DOHH2 (cell line): ENCODE measurements at regions not wholly inside any gene's neighbourhood (a gene's known extent, or its start where the extent isn't known, plus 50 kb on each side); places are given as distances from the start of the nearest gene placed in this dataset.

Source experiments
- EZH2phosphoT487 ChIP-seq: fragments of 200-600 bp; sonication (generic); IDR thresholded peaks from 2 replicates; pipeline ENCODE4 v1.6.1; 2017; ENCODE audit warnings: borderline replicate concordance, mild to moderate bottlenecking, antibody characterized with exemption, low read length, moderate library complexity, mixed read lengths
- TF ChIP-seq, protein P1 (sequence below): fragments of 200-600 bp; sonication (generic); IDR thresholded peaks from one replicate; pipeline ENCODE4 v1.5.1; 2014; ENCODE audit warnings: antibody characterized with exemption, mild to moderate bottlenecking, low read depth, low read length; ENCODE audit not compliant: poor library complexity, severe bottlenecking

DNA sequence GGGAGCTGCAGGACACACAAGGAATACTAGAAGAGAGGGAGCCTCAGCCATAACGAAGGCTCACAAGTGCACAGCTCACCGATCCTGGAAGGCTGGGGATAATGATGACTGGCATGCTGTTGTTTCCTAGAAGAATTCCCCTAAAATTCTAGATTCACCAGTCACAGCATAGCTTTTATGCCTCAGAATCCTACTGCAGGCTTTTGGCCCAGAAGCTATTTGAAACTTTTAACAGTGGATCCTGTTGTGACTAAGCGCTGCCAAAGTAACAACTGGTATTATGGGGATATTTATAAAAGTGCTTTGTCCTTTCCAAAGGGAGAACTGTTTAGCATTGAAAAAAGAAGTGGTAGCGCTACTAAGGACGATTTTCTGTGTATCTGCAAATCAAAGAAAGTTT lies 214.1 kb upstream of the PELI2 start:
- TF ChIP-seq, protein P1, sequence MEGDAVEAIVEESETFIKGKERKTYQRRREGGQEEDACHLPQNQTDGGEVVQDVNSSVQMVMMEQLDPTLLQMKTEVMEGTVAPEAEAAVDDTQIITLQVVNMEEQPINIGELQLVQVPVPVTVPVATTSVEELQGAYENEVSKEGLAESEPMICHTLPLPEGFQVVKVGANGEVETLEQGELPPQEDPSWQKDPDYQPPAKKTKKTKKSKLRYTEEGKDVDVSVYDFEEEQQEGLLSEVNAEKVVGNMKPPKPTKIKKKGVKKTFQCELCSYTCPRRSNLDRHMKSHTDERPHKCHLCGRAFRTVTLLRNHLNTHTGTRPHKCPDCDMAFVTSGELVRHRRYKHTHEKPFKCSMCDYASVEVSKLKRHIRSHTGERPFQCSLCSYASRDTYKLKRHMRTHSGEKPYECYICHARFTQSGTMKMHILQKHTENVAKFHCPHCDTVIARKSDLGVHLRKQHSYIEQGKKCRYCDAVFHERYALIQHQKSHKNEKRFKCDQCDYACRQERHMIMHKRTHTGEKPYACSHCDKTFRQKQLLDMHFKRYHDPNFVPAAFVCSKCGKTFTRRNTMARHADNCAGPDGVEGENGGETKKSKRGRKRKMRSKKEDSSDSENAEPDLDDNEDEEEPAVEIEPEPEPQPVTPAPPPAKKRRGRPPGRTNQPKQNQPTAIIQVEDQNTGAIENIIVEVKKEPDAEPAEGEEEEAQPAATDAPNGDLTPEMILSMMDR: no peak
- TF ChIP-seq EZH2phosphoT487: no peak
